H54 (cell line): ENCODE measurements at regions not wholly inside any gene's neighbourhood (a gene's known extent, or its start where the extent isn't known, plus 50 kb on each side); places are given as distances from the start of the nearest gene placed in this dataset.
A peak's percentile ranks its signal among the peaks of the same experiment; 100 is the strongest.

Experiments
- DNase-seq: peaks from one replicate; pipeline ENCODE4 v3.0.0; 2011; ENCODE audit warnings: low spot score, mixed read lengths; ENCODE audit not compliant: insufficient read length
- FAIRE-seq: peaks from 3 replicates; lab custom pipeline; 2011; peaks lifted over from hg19 to GRCh38; lab: Jason Lieb, UNC
- POLR2A ChIP-seq: IDR thresholded peaks from 2 replicates; pipeline ENCODE4 v1.6.1; 2011; ENCODE audit warnings: low read depth, mild to moderate bottlenecking, low read length

GRCh38 chr18:8480506-8481328 is 128.5 kb upstream of the RAB12 start:
- FAIRE-seq = peak; percentile 23

GRCh38 chr18:8484951-8485350 is 124.3 kb upstream of the RAB12 start:
- no peak for TF ChIP-seq POLR2A
- no peak for DNase-seq
- no peak for FAIRE-seq

More at GRCh38 chr18:8480506-8481328, 128.5 kb upstream of the RAB12 start:
- no peak for TF ChIP-seq POLR2A
- DNase-seq = peak; percentile 38

GRCh38 chr18:8489761-8490160 is 119.5 kb upstream of the RAB12 start:
- no peak for TF ChIP-seq POLR2A
- DNase-seq (no peak), FAIRE-seq (no peak)

GRCh38 chr18:8491516-8491915 is 117.7 kb upstream of the RAB12 start:
- no peak for TF ChIP-seq POLR2A
- no peak for FAIRE-seq
- no peak for DNase-seq

- DNase-seq = no peak
- TF ChIP-seq POLR2A = no peak
- no peak for FAIRE-seq
Measured at GRCh38 chr18:8493141-8493540, 116.1 kb upstream of the RAB12 start.

- FAIRE-seq = no peak
- no peak for TF ChIP-seq POLR2A
- no peak for DNase-seq
Measured at GRCh38 chr18:8496186-8496585, 113.1 kb upstream of the RAB12 start.

- no peak for TF ChIP-seq POLR2A
- no peak for FAIRE-seq
Measured at GRCh38 chr18:8498905-8499304, 110.3 kb upstream of the RAB12 start.

GRCh38 chr18:8499810-8500675 is 109.2 kb upstream of the RAB12 start:
- no peak for TF ChIP-seq POLR2A
- FAIRE-seq = no peak

More at GRCh38 chr18:8498905-8499304, 110.3 kb upstream of the RAB12 start:
- no peak for DNase-seq

GRCh38 chr18:8501044-8501443 is 108.2 kb upstream of the RAB12 start:
- FAIRE-seq (no peak), DNase-seq (no peak)
- no peak for TF ChIP-seq POLR2A

More at GRCh38 chr18:8499810-8500675, 109.2 kb upstream of the RAB12 start:
- DNase-seq = no peak

GRCh38 chr18:8503248-8503647 is 106.0 kb upstream of the RAB12 start:
- no peak for TF ChIP-seq POLR2A
- DNase-seq = no peak
- FAIRE-seq = no peak

GRCh38 chr18:8504424-8504823 is 104.8 kb upstream of the RAB12 start:
- TF ChIP-seq POLR2A = no peak
- FAIRE-seq (no peak), DNase-seq (no peak)

GRCh38 chr18:8504880-8505435 is 104.3 kb upstream of the RAB12 start:
- TF ChIP-seq POLR2A = no peak
- no peak for DNase-seq
- no peak for FAIRE-seq

GRCh38 chr18:8506251-8507049 is 102.8 kb upstream of the RAB12 start:
- no peak for FAIRE-seq
- no peak for TF ChIP-seq POLR2A

GRCh38 chr18:8507361-8507760 is 101.9 kb upstream of the RAB12 start:
- no peak for FAIRE-seq

More at GRCh38 chr18:8506251-8507049, 102.8 kb upstream of the RAB12 start:
- DNase-seq = no peak

More at GRCh38 chr18:8507361-8507760, 101.9 kb upstream of the RAB12 start:
- no peak for DNase-seq
- TF ChIP-seq POLR2A = no peak
